Osteocyte (in vitro differentiated cells): ENCODE measurements at regions not wholly inside any gene's neighbourhood (a gene's known extent, or its start where the extent isn't known, plus 50 kb on each side); places are given as distances from the start of the nearest gene placed in this dataset.

Experiments used
- DNase-seq: peaks from one replicate; pipeline ENCODE4 v3.0.0; 2021; ENCODE audit warnings: mixed read lengths; ENCODE audit not compliant: unreplicated experiment; ENCODE audit errors: extremely low spot score
- H3K27ac Mint-ChIP-seq: one replicate; pipeline ENCODE4 v1.8.0; 2021; ENCODE audit warnings: mild to moderate bottlenecking, mixed read lengths; ENCODE audit not compliant: unreplicated experiment
- H3K27me3 Mint-ChIP-seq: one replicate; pipeline ENCODE4 v1.8.0; 2021; ENCODE audit warnings: mixed read lengths; ENCODE audit not compliant: unreplicated experiment
- H3K36me3 Mint-ChIP-seq: one replicate; pipeline ENCODE4 v1.8.0; 2021; ENCODE audit warnings: mixed read lengths; ENCODE audit not compliant: unreplicated experiment
- H3K4me1 Mint-ChIP-seq: one replicate; pipeline ENCODE4 v1.8.0; 2021; ENCODE audit warnings: mixed read lengths; ENCODE audit not compliant: unreplicated experiment
- H3K4me3 Mint-ChIP-seq: one replicate; pipeline ENCODE4 v1.8.0; 2021; ENCODE audit warnings: mild to moderate bottlenecking, moderate library complexity, mixed read lengths; ENCODE audit not compliant: unreplicated experiment
- H3K9me3 Mint-ChIP-seq: one replicate; pipeline ENCODE4 v1.8.0; 2021; ENCODE audit warnings: mixed read lengths; ENCODE audit not compliant: unreplicated experiment
- TF ChIP-seq, protein P1 (sequence below): fragments of 200-600 bp; sonication (generic); IDR thresholded peaks from 2 replicates; pipeline ENCODE4 v1.5.0; 2021; ENCODE audit warnings: antibody characterized with exemption, mild to moderate bottlenecking, moderate library complexity

DNA sequence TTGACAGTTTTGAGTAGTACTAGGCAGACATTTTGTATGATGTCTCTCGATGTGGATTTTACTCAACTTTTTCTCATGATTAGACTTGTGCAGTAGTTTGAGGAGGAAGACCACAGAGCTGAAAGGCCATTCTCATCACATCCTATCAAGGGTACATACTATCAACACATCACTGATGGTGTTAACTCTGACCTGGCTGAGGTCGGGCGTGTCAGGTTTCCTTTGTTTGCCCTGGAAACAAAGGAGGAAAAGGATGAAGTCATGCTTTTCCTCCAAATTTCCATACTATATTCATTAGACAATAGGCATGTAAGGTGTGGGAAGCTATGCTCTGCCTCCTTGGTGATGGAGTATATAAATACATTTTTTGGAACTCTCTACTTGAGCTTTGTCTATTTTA lies 211.1 kb downstream of the DSEL start:
- no peaks in the 10 kb centered on the region for H3K9me3 Mint-ChIP-seq
- peaks cover 47% of the 10 kb centered on the region for H3K4me1 Mint-ChIP-seq
- H3K27ac Mint-ChIP-seq = no peak overlapping the region
- TF ChIP-seq, protein P1, sequence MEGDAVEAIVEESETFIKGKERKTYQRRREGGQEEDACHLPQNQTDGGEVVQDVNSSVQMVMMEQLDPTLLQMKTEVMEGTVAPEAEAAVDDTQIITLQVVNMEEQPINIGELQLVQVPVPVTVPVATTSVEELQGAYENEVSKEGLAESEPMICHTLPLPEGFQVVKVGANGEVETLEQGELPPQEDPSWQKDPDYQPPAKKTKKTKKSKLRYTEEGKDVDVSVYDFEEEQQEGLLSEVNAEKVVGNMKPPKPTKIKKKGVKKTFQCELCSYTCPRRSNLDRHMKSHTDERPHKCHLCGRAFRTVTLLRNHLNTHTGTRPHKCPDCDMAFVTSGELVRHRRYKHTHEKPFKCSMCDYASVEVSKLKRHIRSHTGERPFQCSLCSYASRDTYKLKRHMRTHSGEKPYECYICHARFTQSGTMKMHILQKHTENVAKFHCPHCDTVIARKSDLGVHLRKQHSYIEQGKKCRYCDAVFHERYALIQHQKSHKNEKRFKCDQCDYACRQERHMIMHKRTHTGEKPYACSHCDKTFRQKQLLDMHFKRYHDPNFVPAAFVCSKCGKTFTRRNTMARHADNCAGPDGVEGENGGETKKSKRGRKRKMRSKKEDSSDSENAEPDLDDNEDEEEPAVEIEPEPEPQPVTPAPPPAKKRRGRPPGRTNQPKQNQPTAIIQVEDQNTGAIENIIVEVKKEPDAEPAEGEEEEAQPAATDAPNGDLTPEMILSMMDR = no peak
- no peaks in the 10 kb centered on the region for H3K27me3 Mint-ChIP-seq
- no peak for DNase-seq
- peaks cover 2% of the 10 kb centered on the region for H3K36me3 Mint-ChIP-seq
- no peak overlapping the region for H3K4me3 Mint-ChIP-seq

DNA sequence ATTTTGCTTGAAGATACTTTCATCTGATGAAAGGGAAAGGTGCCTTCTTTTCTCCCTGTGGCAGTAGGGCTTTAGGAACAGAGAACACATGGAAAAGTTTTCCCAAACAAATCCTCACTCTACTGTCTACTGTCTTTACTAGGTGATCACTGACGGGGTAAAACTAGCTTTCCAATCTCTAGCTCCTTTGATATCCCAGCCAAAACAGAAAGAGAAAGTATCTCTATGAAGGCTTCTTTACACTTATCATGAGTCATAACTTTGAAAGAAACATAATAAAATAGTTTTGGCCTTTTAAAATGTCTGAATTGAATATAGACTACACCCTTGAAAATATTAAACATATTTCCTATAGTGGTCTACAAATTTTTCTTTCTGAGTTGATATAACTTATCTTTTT lies 214.5 kb downstream of the DSEL start:
- H3K9me3 Mint-ChIP-seq = no peaks in the 10 kb centered on the region
- peaks cover 31% of the 10 kb centered on the region for H3K4me1 Mint-ChIP-seq
- peak overlapping the region; percentile 20 for H3K4me3 Mint-ChIP-seq
- TF ChIP-seq, protein P1 = no peak
- no peak for DNase-seq
- H3K27me3 Mint-ChIP-seq = no peaks in the 10 kb centered on the region
- H3K27ac Mint-ChIP-seq = peak overlapping the region; percentile 94
- peaks cover 2% of the 10 kb centered on the region for H3K36me3 Mint-ChIP-seq

DNA sequence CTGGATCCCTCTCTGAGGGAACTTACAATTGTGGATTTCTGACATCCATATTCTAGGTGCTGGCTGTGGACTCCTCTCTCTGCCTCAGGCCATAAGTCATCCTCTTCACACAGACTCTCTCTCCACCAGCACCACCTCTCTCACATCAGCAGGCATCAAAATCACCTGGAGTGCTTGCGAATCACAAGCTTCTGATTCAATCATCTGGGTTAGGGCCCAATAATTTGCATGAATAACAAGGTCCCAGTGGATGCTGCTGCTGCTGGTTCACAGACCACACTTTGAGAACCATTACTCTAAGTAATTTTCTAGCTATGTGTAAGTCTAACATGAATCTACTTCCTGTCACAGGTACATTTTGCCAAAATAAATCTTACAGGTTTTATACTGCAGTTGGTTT lies 214.9 kb downstream of the DSEL start:
- Mint-ChIP-seq H3K9me3 (no peaks in the 10 kb centered on the region), H3K36me3 (peaks cover 2% of the 10 kb centered on the region), H3K4me1 (peaks cover 31% of the 10 kb centered on the region), H3K27me3 (no peaks in the 10 kb centered on the region), H3K27ac (peak overlapping the region; percentile 94), H3K4me3 (peak overlapping the region; percentile 20)
- TF ChIP-seq, protein P1 = no peak
- DNase-seq = no peak

DNA sequence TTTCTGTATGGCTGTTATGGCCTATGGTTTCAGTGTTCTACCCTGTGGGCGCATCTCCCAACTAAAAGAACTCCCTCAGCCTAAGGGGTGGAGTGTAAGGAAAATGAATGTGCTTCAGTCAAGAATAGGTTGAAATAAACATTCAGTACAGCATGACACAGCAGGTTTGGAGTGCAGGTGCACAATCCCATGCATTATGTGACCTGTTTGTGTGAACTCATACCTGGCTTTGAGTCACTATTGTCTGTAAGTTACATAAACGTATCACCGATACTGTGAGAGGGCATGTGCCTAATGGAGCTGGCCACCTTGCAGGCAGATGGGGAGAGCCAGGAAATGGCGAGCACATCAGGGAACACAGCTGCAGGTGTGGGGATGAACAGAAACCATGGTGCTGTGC lies 216.0 kb downstream of the DSEL start:
- TF ChIP-seq, protein P1 = no peak
- Mint-ChIP-seq H3K27ac (no peak overlapping the region), H3K4me1 (peaks cover 31% of the 10 kb centered on the region), H3K9me3 (no peaks in the 10 kb centered on the region), H3K36me3 (peaks cover 2% of the 10 kb centered on the region), H3K4me3 (no peak overlapping the region), H3K27me3 (no peaks in the 10 kb centered on the region)
- DNase-seq = no peak

DNA sequence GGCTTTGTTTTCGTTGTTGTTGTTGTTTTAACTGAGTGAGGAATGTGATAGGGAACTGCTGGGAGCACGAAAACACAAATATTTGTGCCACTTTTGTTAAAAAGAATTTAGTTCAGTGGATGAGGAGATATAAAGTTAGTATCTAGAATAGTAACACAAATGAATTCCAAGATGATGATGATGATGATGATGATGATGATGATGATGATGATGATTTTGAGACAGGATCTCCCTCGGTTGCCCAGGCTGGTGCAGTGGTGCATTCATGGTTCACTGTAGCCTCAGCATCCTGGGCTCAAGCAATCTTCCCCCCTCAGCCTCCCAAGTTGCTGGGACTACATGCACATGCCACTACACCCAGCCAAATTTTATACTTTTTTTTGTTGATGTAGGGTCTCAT lies 223.7 kb downstream of the DSEL start:
- Mint-ChIP-seq H3K4me3 (no peak overlapping the region), H3K27ac (no peak overlapping the region), H3K9me3 (peaks cover 4% of the 10 kb centered on the region), H3K27me3 (no peaks in the 10 kb centered on the region), H3K4me1 (peaks cover 13% of the 10 kb centered on the region), H3K36me3 (no peaks in the 10 kb centered on the region)
- no peak for DNase-seq
- TF ChIP-seq, protein P1 = no peak
